ENCODE measurements at regions not wholly inside any gene's neighbourhood (a gene's known extent, or its start where the extent isn't known, plus 50 kb on each side); places are given as distances from the start of the nearest gene placed in this dataset.

DNA sequence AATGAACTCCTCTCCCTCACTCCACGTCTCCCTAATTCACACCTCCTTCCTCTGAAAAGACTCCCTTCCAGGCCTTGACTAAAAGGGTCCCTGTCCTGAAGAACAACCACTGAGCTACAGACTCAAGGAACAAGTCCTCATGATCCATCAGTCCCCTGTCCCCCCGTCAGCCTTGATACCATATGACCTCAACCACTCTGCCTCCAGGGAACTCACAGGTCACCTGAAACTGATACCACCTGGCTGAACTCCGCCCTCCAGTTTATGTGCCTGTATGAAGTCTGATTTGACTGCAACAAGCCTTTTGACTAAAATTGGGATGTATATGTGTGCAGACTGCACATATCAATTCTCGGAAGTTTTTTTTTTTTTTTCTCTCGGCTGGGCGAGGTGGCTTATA, 88.7 kb downstream of the UGCG start:
- H3K14ac ChIP-seq (ENCODE audit: low read length) = no peak overlapping the region
- H2BK12ac ChIP-seq (ENCODE audit: low read length) = no peak overlapping the region
- no peak overlapping the region for H2AFZ ChIP-seq (ENCODE audit: low read length)
- H3K27ac ChIP-seq (replicated peaks; ENCODE audit: low read length) = no peak overlapping the region
- H3K23ac ChIP-seq (ENCODE audit: low read depth, low read length, poor library complexity) = no peak overlapping the region
- H3K9me3 ChIP-seq (replicated peaks in 1 of 2; ENCODE audit: control insufficient read depth in 2 of 2, insufficient read depth in 1 of 2, low read depth in 1 of 2, low read length in 2 of 2) = peaks cover 0 to 3% of the 10 kb centered on the region in 2 donors
- DNase-seq (ENCODE audit: low spot score) = no peak
- H3K27me3 ChIP-seq (ENCODE audit: control insufficient read depth in 3 of 3, insufficient read depth in 3 of 3, low read depth in 1 of 3, low read length in 3 of 3) = peaks cover 0 to 11% (median 0%) of the 10 kb centered on the region in 3 experiments
- no peaks in the 10 kb centered on the region for H3K4me1 ChIP-seq (ENCODE audit: control insufficient read depth in 2 of 2, insufficient read depth in 1 of 2, low read depth in 1 of 2, low read length in 2 of 2)
- H2BK120ac ChIP-seq (ENCODE audit: low read depth, low read length) = no peak overlapping the region
- H3K79me1 ChIP-seq (ENCODE audit: low read depth, low read length) = no peaks in the 10 kb centered on the region
- no peak overlapping the region for H3K4me2 ChIP-seq (ENCODE audit: insufficient read depth, low read length, poor library complexity, severe bottlenecking)
- no peaks in the 10 kb centered on the region for H3K36me3 ChIP-seq (replicated peaks in 1 of 2; ENCODE audit: control insufficient read depth in 2 of 2, insufficient read depth in 2 of 2, low read length in 2 of 2)
- H2BK15ac ChIP-seq (ENCODE audit: low read length) = no peak overlapping the region
- WGBS, 2 donors (ENCODE audit: extremely low coverage in 2 of 2, insufficient read length in 2 of 2, insufficient replicate concordance in 1 of 2) = no CpG with 5 or more reads among the region's 6 CpGs
- H3K4ac ChIP-seq (ENCODE audit: low read length) = no peak overlapping the region
- no peak overlapping the region for H3K4me3 ChIP-seq (ENCODE audit: low read length in 2 of 2)
- H2BK5ac ChIP-seq (ENCODE audit: low read length) = no peak overlapping the region
- no peak overlapping the region for H3K18ac ChIP-seq (ENCODE audit: low read length)
- no peak overlapping the region for H4K8ac ChIP-seq (ENCODE audit: low read depth, low read length)
- no peak overlapping the region for H2AK5ac ChIP-seq (ENCODE audit: low read depth, low read length)
- no peak overlapping the region for H3K9ac ChIP-seq (ENCODE audit: low read depth, low read length, poor library complexity)
- H4K91ac ChIP-seq (ENCODE audit: low read depth, low read length, poor library complexity) = no peak overlapping the region

DNA sequence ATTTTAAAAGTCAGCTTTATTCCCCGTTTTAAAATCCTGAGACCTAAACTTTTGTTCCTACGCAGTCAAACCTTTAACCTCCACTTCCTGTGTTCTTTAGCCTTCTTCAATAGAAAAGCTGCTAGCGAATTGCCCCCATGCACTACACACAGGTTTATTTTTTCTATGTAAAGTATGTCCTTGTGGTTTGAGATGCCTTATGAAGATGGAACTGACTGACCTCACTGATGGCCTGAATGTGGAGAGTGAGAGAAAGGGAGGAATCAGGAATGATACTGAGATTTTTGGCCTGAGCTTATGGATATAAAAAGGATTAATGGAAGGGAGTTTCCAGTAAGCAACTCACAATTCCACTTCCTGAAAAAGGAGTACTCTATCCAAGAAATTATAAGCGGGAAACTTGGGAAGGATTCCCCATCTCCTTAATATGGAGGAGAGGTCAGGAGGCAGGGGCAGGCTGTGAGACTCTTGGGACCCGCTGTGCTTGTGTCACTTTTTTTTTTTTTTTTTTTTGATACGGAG, 89.5 kb downstream of the UGCG start:
- Histone ChIP-seq H2AFZ (ENCODE audit: low read length) (peak overlapping the region; percentile 65), H3K4me2 (ENCODE audit: insufficient read depth, low read length, poor library complexity, severe bottlenecking) (no peak overlapping the region), H3K4me3 (ENCODE audit: low read length in 2 of 2) (no peak overlapping the region), H2AK5ac (ENCODE audit: low read depth, low read length) (no peak overlapping the region), H3K27me3 (ENCODE audit: control insufficient read depth in 3 of 3, insufficient read depth in 3 of 3, low read depth in 1 of 3, low read length in 3 of 3) (peaks cover 0 to 5% (median 0%) of the 10 kb centered on the region in 3 experiments), H2BK5ac (ENCODE audit: low read length) (no peak overlapping the region), H3K4ac (ENCODE audit: low read length) (no peak overlapping the region), H3K27ac (replicated peaks; ENCODE audit: low read length) (no peak overlapping the region), H3K79me1 (ENCODE audit: low read depth, low read length) (no peaks in the 10 kb centered on the region), H4K91ac (ENCODE audit: low read depth, low read length, poor library complexity) (no peak overlapping the region), H3K4me1 (ENCODE audit: control insufficient read depth in 2 of 2, insufficient read depth in 1 of 2, low read depth in 1 of 2, low read length in 2 of 2) (no peaks in the 10 kb centered on the region), H3K9ac (ENCODE audit: low read depth, low read length, poor library complexity) (no peak overlapping the region), H4K8ac (ENCODE audit: low read depth, low read length) (no peak overlapping the region), H3K18ac (ENCODE audit: low read length) (no peak overlapping the region), H3K23ac (ENCODE audit: low read depth, low read length, poor library complexity) (no peak overlapping the region), H2BK120ac (ENCODE audit: low read depth, low read length) (no peak overlapping the region), H2BK15ac (ENCODE audit: low read length) (no peak overlapping the region), H2BK12ac (ENCODE audit: low read length) (no peak overlapping the region), H3K36me3 (replicated peaks in 1 of 2; ENCODE audit: control insufficient read depth in 2 of 2, insufficient read depth in 2 of 2, low read length in 2 of 2) (no peaks in the 10 kb centered on the region), H3K14ac (ENCODE audit: low read length) (no peak overlapping the region), H3K9me3 (replicated peaks in 1 of 2; ENCODE audit: control insufficient read depth in 2 of 2, insufficient read depth in 1 of 2, low read depth in 1 of 2, low read length in 2 of 2) (peaks cover 0 to 3% of the 10 kb centered on the region in 2 donors)
- DNase-seq (ENCODE audit: low spot score) = no peak
- no CpG with 5 or more reads among the region's 6 CpGs for whole genome bisulfite sequencing, 2 donors (ENCODE audit: extremely low coverage in 2 of 2, insufficient read length in 2 of 2, insufficient replicate concordance in 1 of 2)

Measured in neuronal stem cell (in vitro differentiated cells).